SU-DHL-6 (cell line): ENCODE measurements at regions not wholly inside any gene's neighbourhood (a gene's known extent, or its start where the extent isn't known, plus 50 kb on each side); places are given as distances from the start of the nearest gene placed in this dataset.

Experiments
- EZH2phosphoT487 ChIP-seq: fragments of 200-600 bp; sonication (generic), shearing (Covaris generic); conservative IDR thresholded peaks from 2 replicates; pipeline ENCODE4 v1.6.1; 2018; ENCODE audit warnings: mild to moderate bottlenecking, antibody characterized with exemption, low read length, moderate library complexity, mixed read lengths
- TF ChIP-seq, protein P1 (sequence below): fragments of 200-600 bp; sonication (generic); IDR thresholded peaks from one replicate; pipeline ENCODE4 v1.5.1; 2017; ENCODE audit warnings: antibody characterized with exemption, mild to moderate bottlenecking, low read length, moderate library complexity; ENCODE audit not compliant: insufficient read depth, poor library complexity, severe bottlenecking

DNA sequence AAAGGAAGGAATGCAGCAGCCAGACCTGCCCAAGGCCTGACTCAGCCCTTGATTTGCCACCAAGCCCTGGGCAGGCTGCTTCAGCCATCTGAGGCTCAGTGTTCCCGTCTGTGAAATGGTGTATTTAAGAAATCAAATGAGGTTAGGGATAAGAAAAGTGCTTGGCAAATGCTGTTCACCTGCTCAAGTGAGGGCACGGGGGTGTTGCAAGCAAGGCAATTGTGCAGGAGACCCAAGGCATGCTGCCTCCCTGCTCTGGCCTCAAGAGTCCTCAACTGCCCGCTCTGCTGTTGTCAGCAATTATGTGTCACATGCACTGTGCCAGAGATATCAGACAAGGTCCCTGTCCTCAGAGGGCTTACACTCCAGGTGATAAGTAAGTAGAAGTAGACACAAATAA is 101.8 kb downstream of the TPRA1 start:
- TF ChIP-seq, protein P1, sequence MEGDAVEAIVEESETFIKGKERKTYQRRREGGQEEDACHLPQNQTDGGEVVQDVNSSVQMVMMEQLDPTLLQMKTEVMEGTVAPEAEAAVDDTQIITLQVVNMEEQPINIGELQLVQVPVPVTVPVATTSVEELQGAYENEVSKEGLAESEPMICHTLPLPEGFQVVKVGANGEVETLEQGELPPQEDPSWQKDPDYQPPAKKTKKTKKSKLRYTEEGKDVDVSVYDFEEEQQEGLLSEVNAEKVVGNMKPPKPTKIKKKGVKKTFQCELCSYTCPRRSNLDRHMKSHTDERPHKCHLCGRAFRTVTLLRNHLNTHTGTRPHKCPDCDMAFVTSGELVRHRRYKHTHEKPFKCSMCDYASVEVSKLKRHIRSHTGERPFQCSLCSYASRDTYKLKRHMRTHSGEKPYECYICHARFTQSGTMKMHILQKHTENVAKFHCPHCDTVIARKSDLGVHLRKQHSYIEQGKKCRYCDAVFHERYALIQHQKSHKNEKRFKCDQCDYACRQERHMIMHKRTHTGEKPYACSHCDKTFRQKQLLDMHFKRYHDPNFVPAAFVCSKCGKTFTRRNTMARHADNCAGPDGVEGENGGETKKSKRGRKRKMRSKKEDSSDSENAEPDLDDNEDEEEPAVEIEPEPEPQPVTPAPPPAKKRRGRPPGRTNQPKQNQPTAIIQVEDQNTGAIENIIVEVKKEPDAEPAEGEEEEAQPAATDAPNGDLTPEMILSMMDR, result no peak
- TF ChIP-seq EZH2phosphoT487, result no peak
